ENCODE measurements at regions not wholly inside any gene's neighbourhood (a gene's known extent, or its start where the extent isn't known, plus 50 kb on each side); places are given as distances from the start of the nearest gene placed in this dataset.
"Not testable (repeated sequence)": the region's sequence is repeated elsewhere in the genome, so short reads cannot be mapped to it uniquely, and the experiment has no call there.

GRCh38 chrX:82732861-82733260 is 775.2 kb upstream of the POU3F4 start:
- no peak for DNase-seq (ENCODE audit: low read depth in 2 of 2)

GRCh38 chrX:82734140-82734539 is 774.0 kb upstream of the POU3F4 start:
- no peak for DNase-seq (ENCODE audit: low read depth in 2 of 2)

- DNase-seq (ENCODE audit: low read depth in 2 of 2), result not testable (repeated sequence)
Measured at GRCh38 chrX:82738313-82738712, 769.8 kb upstream of the POU3F4 start.

GRCh38 chrX:82742351-82742750 is 765.7 kb upstream of the POU3F4 start:
- no peak for DNase-seq (ENCODE audit: low read depth in 2 of 2)

- not testable (repeated sequence) for DNase-seq (ENCODE audit: low read depth in 2 of 2)
Measured at GRCh38 chrX:82745725-82746124, 762.4 kb upstream of the POU3F4 start.

- DNase-seq (ENCODE audit: low read depth in 2 of 2), result peak; percentile 1 to 2
Measured at GRCh38 chrX:82748906-82749505, 759.1 kb upstream of the POU3F4 start.

- no peak for DNase-seq (ENCODE audit: low read depth in 2 of 2)
Measured at GRCh38 chrX:82756272-82756671, 751.8 kb upstream of the POU3F4 start.

- no peak for DNase-seq (ENCODE audit: low read depth in 2 of 2)
Measured at GRCh38 chrX:82757614-82758013, 750.5 kb upstream of the POU3F4 start.

- DNase-seq (ENCODE audit: low read depth in 2 of 2), result no peak
Measured at GRCh38 chrX:82764521-82764920, 743.6 kb upstream of the POU3F4 start.

- DNase-seq (ENCODE audit: low read depth in 2 of 2), result no peak
Measured at GRCh38 chrX:82765811-82766210, 742.3 kb upstream of the POU3F4 start.

- DNase-seq (ENCODE audit: low read depth in 2 of 2), result no peak
Measured at GRCh38 chrX:82775426-82775825, 732.7 kb upstream of the POU3F4 start.

GRCh38 chrX:82782014-82782413 is 726.1 kb upstream of the POU3F4 start:
- DNase-seq (ENCODE audit: low read depth in 2 of 2), result no peak

GRCh38 chrX:82812902-82813301 is 695.2 kb upstream of the POU3F4 start:
- not testable (repeated sequence) for DNase-seq (ENCODE audit: low read depth in 2 of 2)

GRCh38 chrX:82813671-82814078 is 694.4 kb upstream of the POU3F4 start:
- DNase-seq (ENCODE audit: low read depth in 2 of 2), result no peak

GRCh38 chrX:82816001-82816400 is 692.1 kb upstream of the POU3F4 start:
- no peak for DNase-seq (ENCODE audit: low read depth in 2 of 2)

- no peak for DNase-seq (ENCODE audit: low read depth in 2 of 2)
Measured at GRCh38 chrX:82816562-82816961, 691.5 kb upstream of the POU3F4 start.

- DNase-seq (ENCODE audit: low read depth in 2 of 2), result no peak
Measured at GRCh38 chrX:82842286-82842685, 665.8 kb upstream of the POU3F4 start.

GRCh38 chrX:82848111-82848510 is 660.0 kb upstream of the POU3F4 start:
- DNase-seq (ENCODE audit: low read depth in 2 of 2), result no peak

Data from fibroblast of skin of left biceps (primary cell).